NCI-H146 (cell line): ENCODE measurements at regions not wholly inside any gene's neighbourhood (a gene's known extent, or its start where the extent isn't known, plus 50 kb on each side); places are given as distances from the start of the nearest gene placed in this dataset.
A peak's percentile ranks its signal among the peaks of the same experiment; 100 is the strongest.

Experiments used
- DNase-seq: peaks from one replicate; lab custom pipeline; 2025; lab: John Stamatoyannopoulos, UW

GRCh38 chr2:48140586-48140985 is 173.9 kb upstream of the FOXN2 start:
- DNase-seq, result no peak

GRCh38 chr2:48144777-48145176 is 169.7 kb upstream of the FOXN2 start:
- DNase-seq, result peak; percentile 5

- DNase-seq, result no peak
These were observed 168.5 kb upstream of the FOXN2 start for GRCh38 chr2:48145845-48146452.

GRCh38 chr2:48146552-48146951 is 167.9 kb upstream of the FOXN2 start:
- DNase-seq, result no peak

- DNase-seq, result no peak
These were observed 166.8 kb upstream of the FOXN2 start for GRCh38 chr2:48147719-48148118.

- no peak for DNase-seq
These were observed 165.5 kb upstream of the FOXN2 start for GRCh38 chr2:48148841-48149430.

GRCh38 chr2:48157150-48157549 is 157.3 kb upstream of the FOXN2 start:
- no peak for DNase-seq

- DNase-seq, result no peak
These were observed 152.9 kb upstream of the FOXN2 start for GRCh38 chr2:48161628-48162027.

GRCh38 chr2:48162742-48163141 is 151.7 kb upstream of the FOXN2 start:
- DNase-seq, result no peak

- no peak for DNase-seq
These were observed 149.3 kb upstream of the FOXN2 start for GRCh38 chr2:48165070-48165753.

- DNase-seq, result no peak
These were observed 145.3 kb upstream of the FOXN2 start for GRCh38 chr2:48169141-48169592.

GRCh38 chr2:48170281-48170680 is 144.2 kb upstream of the FOXN2 start:
- no peak for DNase-seq

- DNase-seq, result no peak
These were observed 141.3 kb upstream of the FOXN2 start for GRCh38 chr2:48173141-48173540.

GRCh38 chr2:48174503-48174902 is 140.0 kb upstream of the FOXN2 start:
- no peak for DNase-seq

- DNase-seq, result no peak
These were observed 139.2 kb upstream of the FOXN2 start for GRCh38 chr2:48175254-48175653.

- DNase-seq, result no peak
These were observed 138.8 kb upstream of the FOXN2 start for GRCh38 chr2:48175656-48176055.

GRCh38 chr2:48176876-48177275 is 137.6 kb upstream of the FOXN2 start:
- DNase-seq, result no peak

GRCh38 chr2:48178611-48179010 is 135.9 kb upstream of the FOXN2 start:
- no peak for DNase-seq

GRCh38 chr2:48180557-48180956 is 133.9 kb upstream of the FOXN2 start:
- no peak for DNase-seq

GRCh38 chr2:48183276-48183675 is 131.2 kb upstream of the FOXN2 start:
- no peak for DNase-seq

- DNase-seq, result no peak
These were observed 130.5 kb upstream of the FOXN2 start for GRCh38 chr2:48183991-48184390.

- no peak for DNase-seq
These were observed 127.0 kb upstream of the FOXN2 start for GRCh38 chr2:48187503-48187902.

- DNase-seq, result no peak
These were observed 124.8 kb upstream of the FOXN2 start for GRCh38 chr2:48189552-48190228.
